RWPE1 (cell line): ENCODE measurements at regions not wholly inside any gene's neighbourhood (a gene's known extent, or its start where the extent isn't known, plus 50 kb on each side); places are given as distances from the start of the nearest gene placed in this dataset.

Experiments used
- CTCF ChIA-PET: fragments of 350-600 bp; sonication (Branson Sonifier 250); formaldehyde crosslinking; extraction: SDS; loops from one replicate; lab custom pipeline; 2021; lab: Yijun Ruan, JAX
- POLR2A ChIA-PET: fragments of 400-600 bp; formaldehyde crosslinking; extraction: SDS; loops from one replicate; lab custom pipeline; 2020; ENCODE audit warnings: antibody characterized with exemption; ENCODE audit not compliant: low non-redundant PET; lab: Yijun Ruan, JAX
- DNase-seq: peaks from one replicate; pipeline ENCODE4 v3.0.0; 2012; ENCODE audit warnings: low spot score
- H3K27ac ChIP-seq: fragments of 450-650 bp; 2 replicates; pipeline ENCODE4 v1.5.1; 2017
- CTCF ChIP-seq: fragments of 450-650 bp; conservative IDR thresholded peaks from 2 replicates; pipeline ENCODE4 v1.5.1; 2017; ENCODE audit warnings: low read depth, mild to moderate bottlenecking

- ChIA-PET CTCF (interaction anchor here (0.5 to 1.1 kb wide), 4 partner anchors 15 to 195 kb away, joined by 3 to 4 read pairs (median 3); no protein-coding TSS in a partner anchor), POLR2A (no interaction called here)
- no peak overlapping the region for H3K27ac ChIP-seq
- no peak for TF ChIP-seq CTCF
- no peak for DNase-seq
Measured at GRCh38 chr2:64213532-64214275, 69.5 kb upstream of the PELI1 start.

- no peak for TF ChIP-seq CTCF
- CTCF ChIA-PET: interaction anchor here (0.5 to 1.1 kb wide), 5 partner anchors 11 to 196 kb away, joined by 3 to 4 read pairs (median 3); no protein-coding TSS in a partner anchor
- POLR2A ChIA-PET: no interaction called here
- H3K27ac ChIP-seq: no peak overlapping the region
- DNase-seq: no peak
Measured at GRCh38 chr2:64214281-64215115, 70.3 kb upstream of the PELI1 start.

DNA sequence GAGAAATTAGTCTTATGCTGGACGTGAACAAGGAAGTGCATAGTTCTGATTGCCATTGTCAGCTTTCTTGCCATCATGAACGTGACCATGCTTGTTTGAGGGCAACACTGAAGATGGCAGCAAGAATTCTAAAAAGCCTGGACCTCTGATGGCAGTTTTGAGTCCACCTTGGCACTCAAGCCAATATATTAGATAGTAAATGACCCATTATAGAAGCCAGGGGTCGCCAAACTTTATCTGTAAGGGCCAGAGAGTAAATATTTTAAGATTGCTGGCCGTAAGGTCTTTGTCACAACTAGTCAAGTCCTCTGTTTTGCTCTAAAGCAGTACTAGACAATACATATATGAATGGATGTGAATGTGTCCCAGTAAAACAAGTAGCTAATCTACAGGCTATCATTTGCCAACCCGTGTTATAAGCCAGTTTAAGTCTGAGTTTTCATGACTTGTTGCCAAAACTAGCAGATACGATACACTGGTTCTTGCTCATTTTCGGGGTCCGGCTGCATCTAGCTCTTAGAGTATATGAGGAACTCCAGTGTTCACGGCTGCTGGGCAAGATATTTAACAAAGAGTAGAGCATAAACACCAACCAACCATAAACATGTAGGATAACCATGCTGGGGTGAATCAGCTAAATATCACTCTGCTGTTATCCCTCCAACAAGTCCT lies 73.1 kb upstream of the PELI1 start:
- no peak for DNase-seq
- CTCF ChIA-PET: no interaction called here
- TF ChIP-seq CTCF: no peak
- POLR2A ChIA-PET: no interaction called here
- no peak overlapping the region for H3K27ac ChIP-seq

GRCh38 chr2:64218137-64218802 lies 74.0 kb upstream of the PELI1 start:
- no peak overlapping the region for H3K27ac ChIP-seq
- ChIA-PET CTCF (interaction anchor here (0.5 kb wide), 1 partner anchor 335 kb away, joined by 7 read pairs; no protein-coding TSS in a partner anchor), POLR2A (no interaction called here)
- no peak for TF ChIP-seq CTCF
- DNase-seq: no peak

DNA sequence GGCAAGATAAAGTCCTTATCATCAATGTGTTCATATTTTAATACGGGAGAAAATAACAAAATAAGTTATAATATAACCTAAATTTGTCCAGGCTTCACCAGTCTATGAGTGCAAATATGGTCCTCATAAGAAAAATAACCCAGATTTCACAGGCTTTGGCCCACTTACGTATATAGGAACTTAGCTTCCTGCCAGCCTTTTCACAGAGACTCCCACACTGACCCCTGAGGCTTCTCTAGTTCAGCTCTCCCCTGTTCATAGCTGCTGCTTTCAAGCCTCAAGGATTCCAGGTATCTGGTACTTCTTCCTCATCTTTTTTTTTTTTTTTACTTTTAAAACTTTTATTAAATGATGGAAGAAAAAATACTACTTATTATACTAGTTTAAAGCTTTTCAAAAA lies 74.9 kb upstream of the PELI1 start:
- H3K27ac ChIP-seq: no peak overlapping the region
- no peak for DNase-seq
- POLR2A ChIA-PET: no interaction called here
- CTCF ChIA-PET: no interaction called here
- TF ChIP-seq CTCF: no peak
